OCI-LY1 (cell line): ENCODE measurements at regions not wholly inside any gene's neighbourhood (a gene's known extent, or its start where the extent isn't known, plus 50 kb on each side); places are given as distances from the start of the nearest gene placed in this dataset.

Experiments
- EZH2 ChIP-seq: fragments of 200-600 bp; sonication (generic), shearing (Covaris generic); IDR thresholded peaks from 2 replicates; pipeline ENCODE4 v1.8.0; 2017; ENCODE audit warnings: borderline replicate concordance, mixed run types, mild to moderate bottlenecking, antibody characterized with exemption, low read length, moderate library complexity, mixed read lengths
- TF ChIP-seq, protein P1 (sequence below): fragments of 200-600 bp; sonication (generic), shearing (Covaris generic); IDR thresholded peaks from 2 replicates; pipeline ENCODE4 v1.5.1; 2017; ENCODE audit warnings: mild to moderate bottlenecking, antibody characterized with exemption, low read length, moderate library complexity, mixed read lengths

DNA sequence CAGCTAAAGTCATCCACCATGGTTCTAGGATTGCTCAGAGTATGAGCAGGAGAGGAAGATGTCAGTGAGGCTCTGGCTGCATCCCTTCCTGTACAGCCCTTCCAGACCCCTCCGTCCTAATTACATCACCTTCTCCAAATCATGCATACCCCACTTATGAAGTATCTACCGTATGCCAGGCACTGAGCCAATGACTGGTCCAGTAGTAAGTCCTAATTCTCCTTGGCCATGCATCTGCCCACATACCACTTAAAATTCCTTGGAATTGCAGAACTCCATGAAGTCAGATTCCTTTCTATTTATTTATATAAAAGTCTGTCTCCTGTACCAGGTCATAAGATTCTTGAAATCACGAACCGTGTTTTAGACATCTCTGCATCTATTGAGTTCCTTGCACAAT, 106.1 kb downstream of the SEC16B start:
- no peak for TF ChIP-seq EZH2
- TF ChIP-seq, protein P1, sequence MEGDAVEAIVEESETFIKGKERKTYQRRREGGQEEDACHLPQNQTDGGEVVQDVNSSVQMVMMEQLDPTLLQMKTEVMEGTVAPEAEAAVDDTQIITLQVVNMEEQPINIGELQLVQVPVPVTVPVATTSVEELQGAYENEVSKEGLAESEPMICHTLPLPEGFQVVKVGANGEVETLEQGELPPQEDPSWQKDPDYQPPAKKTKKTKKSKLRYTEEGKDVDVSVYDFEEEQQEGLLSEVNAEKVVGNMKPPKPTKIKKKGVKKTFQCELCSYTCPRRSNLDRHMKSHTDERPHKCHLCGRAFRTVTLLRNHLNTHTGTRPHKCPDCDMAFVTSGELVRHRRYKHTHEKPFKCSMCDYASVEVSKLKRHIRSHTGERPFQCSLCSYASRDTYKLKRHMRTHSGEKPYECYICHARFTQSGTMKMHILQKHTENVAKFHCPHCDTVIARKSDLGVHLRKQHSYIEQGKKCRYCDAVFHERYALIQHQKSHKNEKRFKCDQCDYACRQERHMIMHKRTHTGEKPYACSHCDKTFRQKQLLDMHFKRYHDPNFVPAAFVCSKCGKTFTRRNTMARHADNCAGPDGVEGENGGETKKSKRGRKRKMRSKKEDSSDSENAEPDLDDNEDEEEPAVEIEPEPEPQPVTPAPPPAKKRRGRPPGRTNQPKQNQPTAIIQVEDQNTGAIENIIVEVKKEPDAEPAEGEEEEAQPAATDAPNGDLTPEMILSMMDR = no peak
